GM21528 (cell line): ENCODE measurements at regions not wholly inside any gene's neighbourhood (a gene's known extent, or its start where the extent isn't known, plus 50 kb on each side); places are given as distances from the start of the nearest gene placed in this dataset.

Experiments
- ATAC-seq: cut with Tn5 transposase; IDR thresholded peaks from one replicate; pipeline ENCODE4 v1.9.1; 2021; ENCODE audit warnings: mild to moderate bottlenecking, moderate library complexity; ENCODE audit not compliant: unreplicated experiment, low FRiP score

- no peak for ATAC-seq
Measured at GRCh38 chr2:129763966-129764365, 215.5 kb upstream of the RAB6C start.

- no peak for ATAC-seq
Measured at GRCh38 chr2:129764376-129765325, 214.8 kb upstream of the RAB6C start.

- ATAC-seq = no peak
Measured at GRCh38 chr2:129765326-129765677, 214.2 kb upstream of the RAB6C start.

GRCh38 chr2:129765678-129766351, 213.7 kb upstream of the RAB6C start:
- ATAC-seq = no peak

- no peak for ATAC-seq
Measured at GRCh38 chr2:129766374-129766993, 213.0 kb upstream of the RAB6C start.

- no peak for ATAC-seq
Measured at GRCh38 chr2:129767346-129768035, 212.0 kb upstream of the RAB6C start.

- no peak for ATAC-seq
Measured at GRCh38 chr2:129768036-129768386, 211.5 kb upstream of the RAB6C start.

- ATAC-seq = no peak
Measured at GRCh38 chr2:129768485-129769184, 210.8 kb upstream of the RAB6C start.

- ATAC-seq = no peak
Measured at GRCh38 chr2:129769185-129769991, 210.1 kb upstream of the RAB6C start.

GRCh38 chr2:129771418-129772189, 207.9 kb upstream of the RAB6C start:
- ATAC-seq = no peak

- ATAC-seq = no peak
Measured at GRCh38 chr2:129772190-129772579, 207.3 kb upstream of the RAB6C start.

GRCh38 chr2:129775952-129776653, 203.4 kb upstream of the RAB6C start:
- no peak for ATAC-seq

GRCh38 chr2:129777146-129777545, 202.3 kb upstream of the RAB6C start:
- ATAC-seq = no peak

GRCh38 chr2:129777762-129778583, 201.5 kb upstream of the RAB6C start:
- ATAC-seq = no peak

- no peak for ATAC-seq
Measured at GRCh38 chr2:129778584-129778877, 200.9 kb upstream of the RAB6C start.

- ATAC-seq = no peak
Measured at GRCh38 chr2:129779783-129780182, 199.7 kb upstream of the RAB6C start.
